Brain pericyte (primary cell): ENCODE measurements at regions not wholly inside any gene's neighbourhood (a gene's known extent, or its start where the extent isn't known, plus 50 kb on each side); places are given as distances from the start of the nearest gene placed in this dataset.

Experiments
- DNase-seq: peaks from one replicate; pipeline ENCODE4 v3.0.0-alpha.2; 2012; ENCODE audit warnings: low read depth, low spot score

GRCh38 chr7:36096460-36097095, 56.5 kb upstream of the EEPD1 start:
- DNase-seq, result no peak

GRCh38 chr7:36098096-36098495, 55.0 kb upstream of the EEPD1 start:
- DNase-seq, result no peak

- DNase-seq, result no peak
Measured at GRCh38 chr7:36100226-36100625, 52.8 kb upstream of the EEPD1 start.

GRCh38 chr7:36100634-36101033, 52.4 kb upstream of the EEPD1 start:
- DNase-seq, result no peak
